ENCODE measurements at regions not wholly inside any gene's neighbourhood (a gene's known extent, or its start where the extent isn't known, plus 50 kb on each side); places are given as distances from the start of the nearest gene placed in this dataset.

- H3K4me3 ChIP-seq (replicated peaks in 1 of 3; ENCODE audit: insufficient read depth in 1 of 3, low read depth in 1 of 3, low read length in 3 of 3) = no peak overlapping the region
- POLR2A ChIA-PET = no interaction called here
- H3K4me1 ChIP-seq (ENCODE audit: control insufficient read depth, extremely low read depth, insufficient read depth, low read length) = no peaks in the 10 kb centered on the region
- BruUV-seq (replicated peaks) = no TSS peak
- CTCF ChIA-PET = no interaction called here
- H3K9me3 ChIP-seq (replicated peaks; ENCODE audit: control insufficient read depth, insufficient read depth, low read length) = no peaks in the 10 kb centered on the region
- no peaks in the 10 kb centered on the region for H3K9me1 ChIP-seq (replicated peaks; ENCODE audit: control insufficient read depth, extremely low read depth, insufficient read depth, low read length)
- DNase-seq (ENCODE audit: low read depth, low spot score) (no peak), FAIRE-seq (no peak)
- H2AFZ ChIP-seq (ENCODE audit: low read depth, low read length) = no peak overlapping the region
- H3K27me3 ChIP-seq (ENCODE audit: control insufficient read depth in 2 of 2, insufficient read depth in 2 of 2, low read length in 2 of 2) = no peaks in the 10 kb centered on the region
- H3K4me2 ChIP-seq (ENCODE audit: insufficient read depth, low read length) = no peak overlapping the region
- H3K27ac ChIP-seq (ENCODE audit: insufficient read depth, low read depth, low read length) = no peak overlapping the region
- H3K36me3 ChIP-seq (ENCODE audit: control insufficient read depth in 2 of 2, extremely low read depth in 1 of 2, insufficient read depth in 2 of 2, low read length in 2 of 2) = no peaks in the 10 kb centered on the region
- H3K79me2 ChIP-seq (ENCODE audit: control insufficient read depth, insufficient read depth, low read length) = no peaks in the 10 kb centered on the region
- no peaks in the 10 kb centered on the region for H4K20me1 ChIP-seq (replicated peaks; ENCODE audit: control insufficient read depth, extremely low read depth, insufficient read depth, low read length)
- intact Hi-C loops (cut with micrococcal nuclease) (no loop called here), dilution Hi-C loops (cut with MboI; ENCODE audit: extremely low pct_ligation_motif_present, low sequenced_read_pairs) (no loop called here)
- H3K9ac ChIP-seq (replicated peaks; ENCODE audit: extremely low read depth, insufficient read depth, low read length) = no peak overlapping the region
- TF ChIP-seq POLR2AphosphoS5 (IDR thresholded peaks at IDR 0.05; ENCODE audit: insufficient read depth, low read depth, low read length) = no peak
- TF ChIP-seq MYC (IDR thresholded peaks at IDR 0.05; ENCODE audit: low read depth, low read length) = no peak
- no peak for TF ChIP-seq FOS (IDR thresholded peaks at IDR 0.05; ENCODE audit: borderline replicate concordance, insufficient read depth, low read length)
- no peak for TF ChIP-seq EZH2 (IDR thresholded peaks at IDR 0.05; ENCODE audit: borderline replicate concordance, low read depth, low read length, severe bottlenecking)
- TF ChIP-seq GATA2 (IDR thresholded peaks at IDR 0.05; ENCODE audit: insufficient read depth, insufficient read length, low read depth, low read length) = no peak
- TF ChIP-seq JUN (IDR thresholded peaks at IDR 0.05; ENCODE audit: borderline replicate concordance, insufficient read depth, insufficient read length, low read depth) = no peak
- TF ChIP-seq POLR2A (IDR thresholded peaks at IDR 0.05; ENCODE audit: low read depth, low read length) = no peak
- no peak for TF ChIP-seq CTCF (IDR thresholded peaks at IDR 0.05; ENCODE audit: extremely low read depth in 1 of 2, insufficient read depth in 1 of 2, low read depth in 1 of 2, low read length in 2 of 2)
- no peak for TF ChIP-seq MAX (IDR thresholded peaks at IDR 0.05; ENCODE audit: insufficient read depth, insufficient read length)
Measured at GRCh38 chr4:3671571-3672464, 94.4 kb upstream of the ADRA2C start.

All from endothelial cell of umbilical vein (primary cell).